SK-N-MC (cell line): ENCODE measurements at regions not wholly inside any gene's neighbourhood (a gene's known extent, or its start where the extent isn't known, plus 50 kb on each side); places are given as distances from the start of the nearest gene placed in this dataset.
A peak's percentile ranks its signal among the peaks of the same experiment; 100 is the strongest.

Experiments
- DNase-seq: peaks from one replicate; pipeline ENCODE4 v3.0.0-alpha.2; 2011; ENCODE audit warnings: low read depth, low spot score
- H3K27ac ChIP-seq: fragments of 200-600 bp; sonication (generic); 2 replicates; pipeline ENCODE4 v1.5.1; 2016; ENCODE audit warnings: mixed run types
- H3K36me3 ChIP-seq: fragments of 200-600 bp; sonication (generic); 2 replicates; pipeline ENCODE4 v1.6.1; 2017; ENCODE audit warnings: antibody characterized with exemption, low read length, mixed read lengths; ENCODE audit not compliant: insufficient read depth
- H3K4me3 ChIP-seq: fragments of 200-600 bp; sonication (generic); 2 replicates; pipeline ENCODE4 v1.5.1; 2016
- H3K9ac ChIP-seq: fragments of 200-600 bp; sonication (generic); 2 replicates; pipeline ENCODE4 v1.8.0; 2017; ENCODE audit warnings: mixed run types, mixed read lengths; ENCODE audit not compliant: insufficient read length
- H3K9me3 ChIP-seq: fragments of 200-600 bp; sonication (generic); 2 replicates; pipeline ENCODE4 v1.6.1; 2017; ENCODE audit warnings: low read depth, mild to moderate bottlenecking, antibody characterized with exemption, low read length, moderate library complexity, mixed read lengths
- EZH2 ChIP-seq: fragments of 200-600 bp; sonication (generic); IDR thresholded peaks from one replicate; pipeline ENCODE4 v1.6.1; 2017; ENCODE audit warnings: antibody characterized with exemption
- FOXP2 ChIP-seq: optimal IDR thresholded peaks from 2 replicates; pipeline ENCODE3; 2011; ENCODE audit warnings: mild to moderate bottlenecking, moderate library complexity; ENCODE audit not compliant: insufficient read depth; ENCODE audit errors: extremely low read length, control extremely low read depth
- POLR2AphosphoS5 ChIP-seq: IDR thresholded peaks from 2 replicates; pipeline ENCODE4 v1.6.1; 2012; ENCODE audit warnings: mild to moderate bottlenecking, low read depth, low read length, borderline replicate concordance

- Histone ChIP-seq H3K36me3 (peaks cover 7% of the 10 kb centered on the region), H3K9me3 (no peaks in the 10 kb centered on the region), H3K27ac (peak overlapping the region; percentile 90), H3K9ac (peak overlapping the region; percentile 4), H3K4me3 (no peak overlapping the region)
- no peak for TF ChIP-seq EZH2
- DNase-seq: no peak
These were observed 52.3 kb upstream of the SOX6 start for GRCh38 chr11:16408619-16409018.

GRCh38 chr11:16406226-16406625, 49.9 kb upstream of the SOX6 start:
- H3K9me3 ChIP-seq: no peaks in the 10 kb centered on the region
- no peak for DNase-seq
- H3K9ac ChIP-seq: no peak overlapping the region
- TF ChIP-seq EZH2: no peak
- TF ChIP-seq POLR2AphosphoS5: no peak
- no peak for TF ChIP-seq FOXP2
- peak overlapping the region; percentile 61; the same call in 1 of the 2 replicates for H3K27ac ChIP-seq
- no peak overlapping the region for H3K4me3 ChIP-seq
- peaks cover 7% of the 10 kb centered on the region for H3K36me3 ChIP-seq
